Activated B cell treated with CpG ODN at 0.5 μM for 24 hours (primary cell): ENCODE measurements at regions not wholly inside any gene's neighbourhood (a gene's known extent, or its start where the extent isn't known, plus 50 kb on each side); places are given as distances from the start of the nearest gene placed in this dataset.

Experiments
- ATAC-seq: fragments of 200-7000 bp; cut with Tn5 transposase; one replicate; pipeline ENCODE4 v1.10.0; 2021; ENCODE audit warnings: low read depth, mild to moderate bottlenecking, moderate library complexity
- CTCF ChIA-PET: fragments of 350-600 bp; sonication (Branson Sonifier 250); formaldehyde crosslinking; loops from one replicate; lab custom pipeline; 2021; ENCODE audit warnings: antibody characterized with exemption; lab: Charles Lee
- POLR2A ChIA-PET: fragments of 350-600 bp; sonication (Branson Sonifier 250); formaldehyde crosslinking; loops from one replicate; lab custom pipeline; 2021; ENCODE audit warnings: antibody characterized with exemption; lab: Charles Lee
- DNase-seq: peaks from one replicate; pipeline ENCODE4 v3.0.0; 2022
- H3K27ac Mint-ChIP-seq: one replicate; pipeline ENCODE4 v1.8.0; 2020; ENCODE audit warnings: mixed read lengths
- H3K27me3 Mint-ChIP-seq: one replicate; pipeline ENCODE4 v1.8.0; 2021; ENCODE audit warnings: mixed read lengths
- H3K36me3 Mint-ChIP-seq: one replicate; pipeline ENCODE4 v1.8.0; 2021; ENCODE audit warnings: low read depth, mixed read lengths
- H3K4me1 Mint-ChIP-seq: one replicate; pipeline ENCODE4 v1.8.0; 2021; ENCODE audit warnings: mixed read lengths
- H3K4me3 Mint-ChIP-seq: one replicate; pipeline ENCODE4 v1.8.0; 2020; ENCODE audit warnings: mild to moderate bottlenecking, mixed read lengths
- H3K9me3 Mint-ChIP-seq: one replicate; pipeline ENCODE4 v1.8.0; 2020; ENCODE audit warnings: mixed read lengths
- CTCF ChIP-seq: fragments of 200-600 bp; IDR thresholded peaks from one replicate; pipeline ENCODE4 v1.8.0; 2022; ENCODE audit warnings: antibody characterized with exemption, mild to moderate bottlenecking
- intact Hi-C: fragments of 100-400 bp; cut with micrococcal nuclease; formaldehyde crosslinking; loops from one replicate; pipeline ENCODE4 v1.15.1; 2024

GRCh38 chr18:10140461-10141282 is 226.9 kb downstream of the VAPA start:
- CTCF ChIA-PET = no interaction called here
- peaks cover 6% of the 10 kb centered on the region for H3K27me3 Mint-ChIP-seq
- ATAC-seq (no peak), DNase-seq (no peak)
- no peak overlapping the region for H3K27ac Mint-ChIP-seq
- no peaks in the 10 kb centered on the region for H3K9me3 Mint-ChIP-seq
- POLR2A ChIA-PET = no interaction called here
- intact Hi-C loops = no loop called here
- no peak overlapping the region for H3K4me3 Mint-ChIP-seq
- TF ChIP-seq CTCF = no peak
- no peaks in the 10 kb centered on the region for H3K4me1 Mint-ChIP-seq
- H3K36me3 Mint-ChIP-seq = no peaks in the 10 kb centered on the region

GRCh38 chr18:10141559-10141958 is 227.7 kb downstream of the VAPA start:
- no peaks in the 10 kb centered on the region for H3K9me3 Mint-ChIP-seq
- peaks cover 6% of the 10 kb centered on the region for H3K27me3 Mint-ChIP-seq
- no peak for TF ChIP-seq CTCF
- ChIA-PET POLR2A (no interaction called here), CTCF (no interaction called here)
- no peaks in the 10 kb centered on the region for H3K36me3 Mint-ChIP-seq
- no peak for DNase-seq
- no peak overlapping the region for H3K27ac Mint-ChIP-seq
- intact Hi-C loops = no loop called here
- ATAC-seq = no peak
- no peak overlapping the region for H3K4me3 Mint-ChIP-seq
- H3K4me1 Mint-ChIP-seq = no peaks in the 10 kb centered on the region

GRCh38 chr18:10142056-10142455 is 228.2 kb downstream of the VAPA start:
- Mint-ChIP-seq H3K4me3 (no peak overlapping the region), H3K9me3 (no peaks in the 10 kb centered on the region), H3K36me3 (no peaks in the 10 kb centered on the region), H3K4me1 (no peaks in the 10 kb centered on the region), H3K27me3 (peaks cover 6% of the 10 kb centered on the region), H3K27ac (no peak overlapping the region)
- ATAC-seq = no peak
- intact Hi-C loops = no loop called here
- POLR2A ChIA-PET = no interaction called here
- no peak for TF ChIP-seq CTCF
- DNase-seq = no peak
- CTCF ChIA-PET = no interaction called here

GRCh38 chr18:10142496-10143160 is 228.8 kb downstream of the VAPA start:
- H3K4me3 Mint-ChIP-seq = no peak overlapping the region
- no peak for ATAC-seq
- DNase-seq = no peak
- peaks cover 6% of the 10 kb centered on the region for H3K27me3 Mint-ChIP-seq
- H3K36me3 Mint-ChIP-seq = no peaks in the 10 kb centered on the region
- POLR2A ChIA-PET = no interaction called here
- no peaks in the 10 kb centered on the region for H3K9me3 Mint-ChIP-seq
- intact Hi-C loops = no loop called here
- no peaks in the 10 kb centered on the region for H3K4me1 Mint-ChIP-seq
- no peak overlapping the region for H3K27ac Mint-ChIP-seq
- CTCF ChIA-PET = no interaction called here
- TF ChIP-seq CTCF = no peak

- Mint-ChIP-seq H3K36me3 (no peaks in the 10 kb centered on the region), H3K9me3 (no peaks in the 10 kb centered on the region), H3K27me3 (peaks cover 6% of the 10 kb centered on the region), H3K4me3 (no peak overlapping the region), H3K4me1 (no peaks in the 10 kb centered on the region), H3K27ac (no peak overlapping the region)
- DNase-seq (no peak), ATAC-seq (no peak)
- ChIA-PET CTCF (no interaction called here), POLR2A (no interaction called here)
- intact Hi-C loops = no loop called here
- no peak for TF ChIP-seq CTCF
These were observed 229.8 kb downstream of the VAPA start for GRCh38 chr18:10143596-10143995.
